ENCODE measurements at regions not wholly inside any gene's neighbourhood (a gene's known extent, or its start where the extent isn't known, plus 50 kb on each side); places are given as distances from the start of the nearest gene placed in this dataset.
A peak's percentile ranks its signal among the peaks of the same experiment; 100 is the strongest.

DNA sequence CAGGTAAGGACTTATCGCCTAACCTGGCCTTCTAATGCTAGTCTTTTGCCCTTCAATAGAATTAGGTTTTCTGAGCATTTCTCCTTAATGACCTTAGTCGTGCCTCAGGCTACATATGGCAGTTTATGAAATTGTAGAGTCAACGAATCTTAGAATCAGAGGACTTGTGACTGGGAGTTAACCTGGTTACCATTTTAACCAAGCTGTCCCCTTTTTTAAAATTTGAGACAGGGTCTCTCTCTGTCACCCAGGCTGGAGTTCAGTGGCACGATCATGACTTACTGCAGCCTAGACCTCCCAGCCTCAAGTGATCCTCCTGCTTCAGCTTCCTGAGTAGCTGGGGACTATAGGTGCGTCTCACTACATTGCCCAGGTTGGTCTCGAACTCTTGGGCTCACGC lies 53.5 kb upstream of the DMRTB1 start:
- DNase-seq = no peak
- H3K27me3 Mint-ChIP-seq = peaks cover 7% of the 10 kb centered on the region
- H3K36me3 Mint-ChIP-seq (ENCODE audit: low read depth) = no peaks in the 10 kb centered on the region
- intact Hi-C loops (cut with micrococcal nuclease) = no loop called here
- H3K4me3 Mint-ChIP-seq = no peak overlapping the region
- peaks cover 12% of the 10 kb centered on the region for H3K4me1 Mint-ChIP-seq
- H3K9me3 Mint-ChIP-seq = no peaks in the 10 kb centered on the region
- H3K27ac Mint-ChIP-seq = no peak overlapping the region

DNA sequence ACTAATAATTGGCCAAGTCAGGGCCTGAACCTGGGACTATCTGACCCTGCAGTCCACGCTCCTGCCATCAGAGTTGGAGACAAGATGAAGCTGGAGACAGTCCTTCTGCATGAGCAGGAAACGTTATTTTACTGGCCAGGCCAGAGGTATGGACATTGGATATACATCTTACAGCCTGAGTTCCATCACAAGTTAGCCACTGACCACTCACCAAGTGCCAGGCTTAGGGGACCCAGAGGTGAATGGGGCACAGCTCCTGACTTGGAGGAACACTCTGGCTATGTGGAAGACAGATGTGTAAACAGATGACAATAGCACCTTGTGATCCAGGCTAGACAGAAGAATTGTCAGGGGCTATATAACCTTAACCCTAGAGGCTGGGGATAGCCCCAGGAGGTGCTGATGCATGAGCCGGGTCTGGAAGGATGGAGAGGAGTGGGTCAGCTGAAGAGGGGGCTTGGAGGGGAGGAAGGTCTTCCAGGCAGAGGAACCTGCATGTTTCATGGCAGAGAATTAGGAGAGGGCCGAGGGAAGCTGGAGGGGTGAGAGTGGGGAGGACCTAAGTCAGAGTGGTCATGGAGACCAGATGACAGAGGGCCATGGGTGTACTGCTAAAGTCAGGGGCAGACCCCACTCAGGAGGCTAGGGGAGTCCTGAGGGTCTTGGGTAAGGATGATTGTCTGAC lies 52.5 kb upstream of the DMRTB1 start:
- intact Hi-C loops (cut with micrococcal nuclease) = no loop called here
- H3K4me1 Mint-ChIP-seq = peaks cover 20% of the 10 kb centered on the region
- no peak overlapping the region for H3K4me3 Mint-ChIP-seq
- H3K27ac Mint-ChIP-seq = no peak overlapping the region
- no peaks in the 10 kb centered on the region for H3K9me3 Mint-ChIP-seq
- DNase-seq = no peak
- H3K36me3 Mint-ChIP-seq (ENCODE audit: low read depth) = no peaks in the 10 kb centered on the region
- H3K27me3 Mint-ChIP-seq = peaks cover 2% of the 10 kb centered on the region

DNA sequence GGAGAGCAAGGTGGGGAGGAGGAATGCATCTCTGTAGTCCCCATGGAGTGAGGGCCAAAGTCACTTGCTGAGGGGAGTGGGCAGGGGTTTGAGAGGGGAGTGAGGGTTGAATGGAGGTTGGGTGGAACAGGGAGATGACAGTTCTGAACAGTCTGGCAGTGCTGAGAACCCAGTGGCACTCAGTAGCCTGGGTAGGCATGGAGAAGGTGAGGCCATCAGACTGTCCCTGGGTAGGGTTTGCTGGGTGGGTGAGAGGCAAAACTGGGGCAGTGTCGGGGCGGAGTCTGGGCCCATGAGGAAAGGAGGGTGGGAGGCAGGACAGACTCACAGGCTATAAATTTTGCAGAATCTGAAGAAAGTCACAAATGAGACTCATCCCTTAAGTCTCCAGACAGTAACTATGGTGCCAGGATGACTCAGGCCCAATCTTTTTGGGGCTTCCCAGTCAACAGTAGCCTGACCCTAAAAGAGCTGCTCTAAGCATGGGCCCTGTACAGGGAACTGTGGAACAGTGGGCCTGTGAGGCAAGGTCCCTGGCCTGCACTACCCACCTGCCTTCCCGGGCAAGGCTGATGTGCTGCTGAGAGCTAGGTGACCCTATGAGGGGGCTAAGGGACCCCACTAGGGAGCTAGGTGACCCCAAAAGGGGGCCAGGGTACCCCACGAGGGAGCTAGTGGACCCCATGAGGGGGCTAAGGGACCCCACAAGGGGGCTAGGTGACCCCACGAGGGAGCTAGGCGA lies 51.0 kb upstream of the DMRTB1 start:
- H3K9me3 Mint-ChIP-seq = no peaks in the 10 kb centered on the region
- H3K4me3 Mint-ChIP-seq = no peak overlapping the region
- intact Hi-C loops (cut with micrococcal nuclease) = no loop called here
- no peak for DNase-seq
- H3K4me1 Mint-ChIP-seq = peaks cover 35% of the 10 kb centered on the region
- peaks cover 2% of the 10 kb centered on the region for H3K27me3 Mint-ChIP-seq
- no peaks in the 10 kb centered on the region for H3K36me3 Mint-ChIP-seq (ENCODE audit: low read depth)
- H3K27ac Mint-ChIP-seq = peak overlapping the region; percentile 35

DNA sequence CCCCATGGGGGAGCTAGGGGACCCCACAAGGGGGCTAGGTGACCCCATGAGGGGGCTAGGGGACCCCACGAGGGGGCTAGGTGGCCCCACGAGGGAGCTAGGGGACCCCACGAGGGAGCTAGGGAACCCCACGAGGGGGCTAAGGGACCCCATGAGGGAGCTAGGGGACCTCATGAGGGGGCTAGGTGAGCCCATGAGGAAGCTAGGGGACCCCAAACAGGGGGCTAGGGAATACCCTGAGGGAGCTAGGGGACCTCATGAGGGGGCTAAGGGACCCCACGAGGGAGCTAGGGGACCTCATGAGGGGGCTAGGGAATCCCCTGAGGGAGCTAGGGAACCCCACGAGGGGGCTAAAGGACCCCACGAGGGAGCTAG lies 50.5 kb upstream of the DMRTB1 start:
- Mint-ChIP-seq H3K9me3 (no peaks in the 10 kb centered on the region), H3K27ac (no peak overlapping the region), H3K4me3 (no peak overlapping the region), H3K4me1 (peaks cover 40% of the 10 kb centered on the region), H3K36me3 (ENCODE audit: low read depth) (no peaks in the 10 kb centered on the region), H3K27me3 (peaks cover 2% of the 10 kb centered on the region)
- intact Hi-C loops (cut with micrococcal nuclease) = no loop called here
- no peak for DNase-seq

DNA sequence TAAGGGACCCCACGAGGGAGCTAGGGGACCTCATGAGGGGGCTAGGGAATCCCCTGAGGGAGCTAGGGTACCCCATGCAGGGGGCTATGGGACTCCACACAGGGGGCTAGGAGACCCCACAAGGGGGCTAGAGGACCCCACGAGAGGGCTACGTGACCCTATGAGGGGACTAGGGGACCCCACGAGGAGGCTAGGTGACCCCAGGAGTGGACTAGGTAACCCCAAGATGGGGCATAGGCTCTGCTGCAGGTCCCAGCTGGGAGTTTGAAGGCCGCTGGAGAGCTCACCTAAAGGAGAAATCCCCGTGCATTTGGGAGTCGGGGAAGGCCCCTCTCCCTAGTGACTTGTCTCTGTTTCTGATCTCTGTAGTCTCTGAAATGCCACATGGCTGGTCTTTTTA lies 50.0 kb upstream of the DMRTB1 start:
- no peak overlapping the region for H3K4me3 Mint-ChIP-seq
- intact Hi-C loops (cut with micrococcal nuclease) = no loop called here
- no peaks in the 10 kb centered on the region for H3K36me3 Mint-ChIP-seq (ENCODE audit: low read depth)
- DNase-seq = no peak
- H3K4me1 Mint-ChIP-seq = peaks cover 45% of the 10 kb centered on the region
- peaks cover 2% of the 10 kb centered on the region for H3K27me3 Mint-ChIP-seq
- H3K27ac Mint-ChIP-seq = peak overlapping the region; percentile 38
- H3K9me3 Mint-ChIP-seq = no peaks in the 10 kb centered on the region

All from activated CD4-positive, alpha-beta T cell treated with anti-CD3 and anti-CD28 coated beads, Interleukin-2, amount 10 ng/mL, durations not matched to agents 24 days and 14 days (primary cell).